ENCODE measurements at regions not wholly inside any gene's neighbourhood (a gene's known extent, or its start where the extent isn't known, plus 50 kb on each side); places are given as distances from the start of the nearest gene placed in this dataset.

- DNase-seq (ENCODE audit: low read depth), result no peak
- H3K4me3 ChIP-seq (ENCODE audit: low read depth, low read length), result no peak overlapping the region
- TF ChIP-seq CTCF (conservative IDR thresholded peaks at IDR 0.05; ENCODE audit: low read depth, low read length), result no peak
Observed at GRCh38 chr2:146818122-146818521, 1026.7 kb upstream of the ACVR2A start.

GRCh38 chr2:146817613-146818012 lies 1027.2 kb upstream of the ACVR2A start:
- no peak overlapping the region for H3K4me3 ChIP-seq (ENCODE audit: low read depth, low read length)
- TF ChIP-seq CTCF (conservative IDR thresholded peaks at IDR 0.05; ENCODE audit: low read depth, low read length), result no peak
- DNase-seq (ENCODE audit: low read depth), result no peak

GRCh38 chr2:146814971-146815370 lies 1029.9 kb upstream of the ACVR2A start:
- no peak overlapping the region for H3K4me3 ChIP-seq (ENCODE audit: low read depth, low read length)
- no peak for DNase-seq (ENCODE audit: low read depth)
- no peak for TF ChIP-seq CTCF (conservative IDR thresholded peaks at IDR 0.05; ENCODE audit: low read depth, low read length)

GRCh38 chr2:146807568-146808168 lies 1037.2 kb upstream of the ACVR2A start:
- no peak for TF ChIP-seq CTCF (conservative IDR thresholded peaks at IDR 0.05; ENCODE audit: low read depth, low read length)
- H3K4me3 ChIP-seq (ENCODE audit: low read depth, low read length), result no peak overlapping the region
- DNase-seq (ENCODE audit: low read depth), result no peak

GRCh38 chr2:146806364-146807005 lies 1038.3 kb upstream of the ACVR2A start:
- TF ChIP-seq CTCF (conservative IDR thresholded peaks at IDR 0.05; ENCODE audit: low read depth, low read length), result no peak
- DNase-seq (ENCODE audit: low read depth), result no peak

GRCh38 chr2:146804288-146804687 lies 1040.5 kb upstream of the ACVR2A start:
- no peak for TF ChIP-seq CTCF (conservative IDR thresholded peaks at IDR 0.05; ENCODE audit: low read depth, low read length)
- H3K4me3 ChIP-seq (ENCODE audit: low read depth, low read length), result no peak overlapping the region
- DNase-seq (ENCODE audit: low read depth), result no peak

More at GRCh38 chr2:146806364-146807005, 1038.3 kb upstream of the ACVR2A start:
- H3K4me3 ChIP-seq (ENCODE audit: low read depth, low read length), result no peak overlapping the region

- TF ChIP-seq CTCF (conservative IDR thresholded peaks at IDR 0.05; ENCODE audit: low read depth, low read length), result no peak
- H3K4me3 ChIP-seq (ENCODE audit: low read depth, low read length), result no peak overlapping the region
- DNase-seq (ENCODE audit: low read depth), result no peak
Observed at GRCh38 chr2:146801886-146802285, 1042.9 kb upstream of the ACVR2A start.
